HG02759 (cell line): ENCODE measurements at regions not wholly inside any gene's neighbourhood (a gene's known extent, or its start where the extent isn't known, plus 50 kb on each side); places are given as distances from the start of the nearest gene placed in this dataset.
A peak's percentile ranks its signal among the peaks of the same experiment; 100 is the strongest.
"Not testable (repeated sequence)": the region's sequence is repeated elsewhere in the genome, so short reads cannot be mapped to it uniquely, and the experiment has no call there.

ENCODE experiments used
- ATAC-seq: cut with Tn5 transposase; IDR thresholded peaks from one replicate; pipeline ENCODE4 v1.9.1; 2021; ENCODE audit warnings: mild to moderate bottlenecking, moderate library complexity; ENCODE audit not compliant: unreplicated experiment

DNA sequence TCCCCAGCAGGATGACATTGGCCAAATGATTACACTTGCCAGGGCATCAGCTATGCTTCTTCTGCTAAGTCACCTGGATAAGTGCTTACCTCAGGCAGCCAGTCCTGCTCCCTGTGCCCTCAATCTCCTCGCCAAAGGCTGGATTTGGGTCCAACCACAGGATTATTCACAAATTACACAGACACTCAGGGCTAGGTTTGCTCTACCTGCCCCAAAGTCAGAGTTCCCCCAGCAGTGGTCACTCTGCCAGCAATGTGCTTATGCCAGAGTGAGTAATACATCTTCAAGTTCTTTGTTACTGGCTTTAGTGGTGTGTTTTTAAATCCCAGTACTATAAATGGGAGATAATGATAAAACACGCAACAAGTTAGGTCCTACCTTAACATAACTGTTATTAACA is 189.7 kb upstream of the SEMA3D start:
- ATAC-seq, result no peak

DNA sequence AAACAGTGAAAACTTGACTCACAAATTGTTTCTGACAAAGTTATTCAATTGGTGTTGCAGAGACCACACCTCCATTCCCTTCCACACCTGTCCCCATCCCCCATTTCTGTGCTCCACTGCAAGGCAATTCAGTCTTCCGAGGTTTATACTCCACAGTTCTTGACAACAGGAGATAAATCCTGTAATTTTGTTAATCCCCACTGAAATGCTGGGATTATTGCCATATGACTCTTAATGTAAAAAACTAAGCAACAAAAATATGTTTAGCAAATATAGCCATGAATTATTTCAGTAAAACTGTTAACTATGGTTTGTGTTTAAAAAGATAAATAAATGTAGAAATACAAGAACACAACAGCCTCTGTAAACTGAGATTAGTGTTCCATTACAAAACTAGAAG is 170.1 kb upstream of the SEMA3D start:
- ATAC-seq, result no peak

DNA sequence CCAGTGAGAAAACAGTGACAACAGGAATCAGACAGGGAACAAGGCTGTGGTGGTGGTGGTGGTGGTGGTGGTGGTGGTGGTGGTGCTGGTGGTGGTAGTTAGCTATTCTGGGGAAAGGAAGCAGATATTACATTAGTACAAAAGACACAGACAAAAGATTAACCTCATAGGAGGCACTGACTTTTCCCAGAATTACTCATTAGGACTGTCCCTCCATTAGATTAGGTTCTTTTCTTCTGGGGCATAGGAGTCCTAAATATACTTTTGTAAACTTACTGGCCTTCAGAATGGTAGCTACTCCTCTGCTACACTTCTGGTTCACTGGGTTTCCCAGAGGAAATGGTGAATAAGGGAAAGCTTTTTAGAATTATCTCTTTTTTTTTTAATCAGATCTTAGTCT is 156.6 kb upstream of the SEMA3D start:
- peak; percentile 87 for ATAC-seq

DNA sequence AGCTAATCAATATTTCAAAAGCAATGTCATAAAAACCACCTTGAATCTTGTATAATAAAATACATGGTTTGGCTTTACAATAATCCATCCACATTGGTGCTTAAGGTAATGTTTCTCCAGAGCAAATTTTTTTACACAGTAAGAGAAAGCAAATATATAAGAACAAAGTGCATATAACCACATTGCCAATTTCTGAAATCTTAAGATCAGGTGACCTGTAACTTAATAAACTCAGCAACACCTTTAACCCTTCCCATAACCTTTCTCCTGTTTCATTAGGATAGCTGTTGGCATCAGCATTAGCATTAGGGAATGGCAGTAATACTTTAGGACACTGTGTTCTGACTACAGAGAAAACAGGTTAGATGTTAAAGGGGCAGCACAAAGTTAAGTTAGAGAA is 155.9 kb upstream of the SEMA3D start:
- no peak for ATAC-seq

DNA sequence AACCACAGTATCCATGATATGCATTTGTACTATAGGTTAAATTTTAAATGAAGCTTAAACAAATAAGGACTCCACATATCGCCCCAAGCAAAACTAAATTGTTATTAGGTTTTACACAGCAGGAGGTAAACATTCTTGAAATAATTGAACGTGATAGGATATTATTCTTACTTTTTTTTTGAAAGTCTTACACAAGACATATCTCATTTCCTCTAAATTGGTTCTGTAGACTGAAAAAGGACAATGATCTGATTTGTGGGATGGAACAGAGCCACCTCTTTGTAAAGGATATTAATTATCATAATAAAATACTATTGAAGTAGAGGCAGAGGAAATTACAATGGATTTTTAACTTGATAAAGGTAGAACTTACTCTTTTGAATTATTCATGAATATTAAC is 155.1 kb upstream of the SEMA3D start:
- ATAC-seq, result no peak

DNA sequence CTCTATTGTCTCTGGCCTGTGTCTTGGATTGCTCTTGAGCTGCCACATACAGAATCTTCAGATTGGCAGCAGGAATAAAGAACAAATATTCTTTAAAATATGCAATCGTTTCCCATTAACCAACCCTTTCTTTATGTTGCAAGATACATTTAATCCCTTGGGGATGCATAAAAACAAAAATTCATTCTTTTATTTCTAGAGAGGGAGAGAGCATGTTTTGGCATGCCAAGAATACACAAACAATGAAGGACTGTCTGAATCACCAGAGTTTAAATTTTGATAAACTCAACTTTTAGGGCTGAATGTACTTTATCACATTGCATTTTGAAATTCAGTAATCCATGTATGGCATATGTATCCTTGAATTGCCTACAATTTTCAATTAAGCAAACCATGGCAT is 154.3 kb upstream of the SEMA3D start:
- ATAC-seq, result no peak

DNA sequence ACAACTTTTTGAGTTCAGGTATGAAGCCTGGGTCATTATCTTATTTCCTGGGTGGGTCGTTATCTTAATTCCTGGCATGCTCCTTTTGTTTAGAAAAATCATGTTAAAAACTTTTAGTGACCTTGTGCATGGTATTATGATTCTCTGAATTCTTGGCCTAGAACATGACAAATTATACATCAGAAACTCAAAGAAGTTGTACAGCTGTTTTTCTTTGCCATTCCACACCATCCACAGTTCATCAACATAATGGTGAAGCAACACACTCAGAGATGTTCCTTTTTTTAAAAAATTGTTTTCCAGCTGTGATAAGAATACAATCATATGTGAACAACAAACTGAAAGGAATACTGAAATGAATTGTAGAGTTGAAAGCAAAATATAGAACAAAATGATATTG is 149.2 kb upstream of the SEMA3D start:
- ATAC-seq, result no peak

DNA sequence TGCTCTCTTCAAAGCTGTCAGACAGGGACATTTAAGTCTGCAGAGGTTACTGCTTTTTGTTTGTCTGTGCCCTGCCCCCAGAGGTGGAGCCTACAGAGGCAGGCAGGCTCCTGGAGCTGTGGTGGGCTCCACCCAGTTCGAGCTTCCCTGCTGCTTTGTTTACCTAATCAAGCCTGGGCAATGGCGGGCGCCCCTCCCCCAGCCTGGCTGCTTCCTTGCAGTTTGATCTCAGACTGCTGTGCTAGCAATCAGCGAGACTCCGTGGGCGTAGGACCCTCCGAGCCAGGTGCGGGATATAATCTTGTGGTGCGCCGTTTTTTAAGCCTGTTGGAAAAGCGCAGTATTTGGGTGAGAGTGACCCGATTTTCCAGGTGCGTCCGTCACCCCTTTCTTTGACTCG is 148.3 kb upstream of the SEMA3D start:
- not testable (repeated sequence) for ATAC-seq

DNA sequence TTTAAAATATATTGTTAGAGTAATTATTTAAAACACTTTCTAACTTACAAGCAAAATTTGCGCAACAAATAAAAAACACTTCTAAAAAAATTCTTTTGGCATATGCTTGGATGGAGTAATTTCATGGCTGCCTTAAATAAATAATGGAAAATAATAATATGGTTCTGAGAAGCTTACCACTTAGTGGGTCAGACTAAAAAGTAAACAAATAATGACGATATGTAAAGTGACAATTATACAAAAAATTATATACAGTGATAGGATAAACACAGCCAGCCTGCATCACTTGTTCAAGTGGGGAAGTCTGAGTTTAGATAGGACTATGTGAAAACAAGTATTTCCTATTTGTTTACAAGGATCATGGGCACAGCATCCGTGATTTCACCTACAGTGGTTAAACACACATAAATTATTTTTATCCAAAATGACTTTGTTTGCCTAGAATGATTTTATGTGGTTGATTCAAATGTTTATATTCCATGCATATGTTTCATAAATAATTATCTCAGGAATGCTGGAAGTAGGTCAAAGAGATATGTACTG is 141.7 kb upstream of the SEMA3D start:
- ATAC-seq, result no peak

DNA sequence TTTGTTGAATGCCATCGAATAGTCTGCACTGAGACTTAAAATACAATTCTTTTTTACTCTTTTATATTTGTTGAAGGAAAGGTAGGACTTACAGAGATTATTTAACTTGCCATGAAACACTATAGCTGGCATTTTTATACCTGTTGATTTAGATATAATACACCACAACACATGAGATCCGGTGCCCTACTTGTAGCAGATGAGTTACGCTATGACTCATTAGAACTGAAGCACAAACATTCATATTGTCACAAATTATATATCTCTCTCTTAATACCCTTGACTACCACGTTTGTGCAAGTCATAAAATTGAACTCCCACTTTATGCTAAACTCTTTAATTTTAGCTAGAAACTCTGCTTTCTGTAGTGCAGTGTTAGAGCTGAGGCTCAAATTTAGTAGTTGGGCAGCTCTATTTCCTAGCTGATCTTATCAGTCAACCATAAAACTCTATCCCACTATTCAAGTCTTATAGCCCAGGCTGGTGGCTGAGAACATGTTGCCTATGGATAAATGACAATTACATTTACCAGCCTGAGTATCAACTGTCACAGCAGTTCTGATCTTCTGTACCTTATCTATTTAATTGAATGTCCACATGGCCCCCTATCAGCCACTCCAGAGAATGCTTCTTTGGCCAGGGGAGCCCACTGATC is 137.4 kb upstream of the SEMA3D start:
- no peak for ATAC-seq

DNA sequence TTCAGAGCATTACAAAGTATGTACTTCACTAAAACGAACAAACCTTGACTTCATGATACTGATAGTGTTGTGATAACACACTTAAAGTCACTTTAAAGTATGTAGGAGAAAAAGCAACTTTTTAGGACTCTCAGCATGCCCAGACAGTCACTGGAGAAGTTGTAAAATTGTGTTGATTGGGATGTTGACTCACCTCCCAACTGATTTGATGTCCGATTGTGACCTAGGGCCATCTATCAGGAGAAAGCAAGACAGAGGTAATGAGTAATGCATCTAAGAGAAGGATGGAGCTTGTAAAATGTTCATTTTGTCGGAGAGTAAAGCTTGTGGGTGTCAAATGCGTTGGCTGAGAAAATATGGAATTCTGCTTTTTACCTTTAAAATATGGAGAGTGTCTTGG is 135.4 kb upstream of the SEMA3D start:
- ATAC-seq, result no peak

DNA sequence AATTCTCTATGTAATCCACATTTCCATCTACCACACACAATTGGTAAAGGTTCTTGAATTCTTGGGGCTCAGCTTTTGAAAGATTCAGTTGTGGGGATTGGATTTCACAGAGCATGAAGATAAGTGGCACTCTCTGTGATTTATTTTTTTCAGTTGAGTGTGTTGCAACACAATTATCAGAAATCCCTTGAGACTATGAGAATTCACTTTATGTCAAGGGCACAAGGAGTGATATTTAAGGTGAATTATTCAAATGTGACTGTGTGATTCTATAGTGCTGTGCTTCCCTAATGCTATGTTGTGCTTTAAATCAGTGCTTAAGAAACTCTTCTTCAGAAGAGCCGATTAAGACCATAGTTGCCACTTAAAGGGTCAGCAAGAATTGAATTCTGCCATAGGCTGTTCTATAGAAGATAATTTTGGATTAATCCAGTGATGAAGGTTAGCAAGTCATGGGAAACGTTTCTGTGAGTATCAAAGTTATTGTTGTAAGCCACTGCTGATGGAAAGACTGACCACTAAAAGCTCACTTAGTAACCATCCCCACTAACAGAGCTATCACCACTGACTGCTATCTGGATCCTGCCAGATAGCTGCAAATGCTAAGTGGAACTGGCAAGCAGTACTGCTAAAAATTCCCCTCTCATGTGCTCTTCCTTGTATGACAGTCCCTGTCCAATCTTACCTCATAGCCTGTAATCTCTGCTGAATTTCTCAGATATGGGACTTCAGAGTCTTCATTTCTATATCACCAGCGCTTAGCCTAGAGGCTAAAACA is 134.0 kb upstream of the SEMA3D start:
- no peak for ATAC-seq

DNA sequence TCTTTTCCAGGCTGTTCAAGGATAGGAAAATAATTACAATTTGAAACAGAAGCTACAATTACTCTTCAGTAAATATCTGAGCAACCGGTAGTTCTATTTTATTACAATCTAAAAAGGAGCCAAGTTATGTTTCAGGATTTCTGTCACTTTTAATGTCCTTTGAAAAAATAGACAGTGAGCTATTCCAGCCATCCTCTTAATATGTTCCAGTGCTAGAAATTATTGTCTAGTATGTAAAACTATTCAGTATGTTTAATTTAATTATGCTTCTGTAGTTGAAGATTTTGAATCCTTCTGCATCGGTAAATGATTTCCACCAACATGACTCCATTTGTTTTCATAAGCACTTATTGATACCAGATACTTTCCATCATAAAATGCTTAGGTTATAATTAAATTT is 129.6 kb upstream of the SEMA3D start:
- ATAC-seq, result no peak

DNA sequence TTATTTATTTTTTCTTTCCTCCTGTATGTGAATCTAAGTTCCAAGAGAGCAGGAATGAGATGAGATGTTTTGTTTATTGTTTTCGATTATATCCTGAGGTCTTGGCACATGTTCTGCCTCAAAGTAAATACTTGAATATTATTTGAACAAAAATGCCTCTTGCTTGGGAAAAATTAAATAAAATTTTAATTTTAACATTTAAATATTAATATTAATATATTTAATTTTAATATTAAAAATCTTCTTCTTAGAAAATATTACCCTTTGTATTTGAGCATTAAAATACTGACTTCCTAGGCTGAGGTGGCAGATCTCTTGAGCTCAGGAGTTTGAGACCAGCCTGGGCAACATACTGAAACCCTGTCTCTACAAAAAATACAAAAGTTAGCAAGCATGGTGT is 123.4 kb upstream of the SEMA3D start:
- ATAC-seq, result no peak

DNA sequence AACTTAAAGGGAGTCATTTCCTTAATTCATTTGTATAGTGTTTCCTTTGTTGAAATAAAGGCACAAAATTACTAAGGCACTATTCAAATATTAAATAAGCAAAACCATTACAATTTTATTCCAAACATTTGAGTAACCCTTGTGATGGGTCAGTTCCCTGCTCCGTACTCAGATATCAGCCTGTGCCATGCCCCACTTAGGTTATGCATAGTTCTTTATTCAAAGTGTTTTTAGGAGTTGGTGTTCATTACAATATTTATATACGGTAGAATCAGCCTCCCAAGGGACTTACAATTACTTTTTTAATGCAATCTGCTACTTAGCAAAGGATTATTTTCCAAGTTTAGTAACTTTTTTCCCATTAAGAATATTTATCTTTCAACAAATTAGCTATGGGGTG is 119.3 kb upstream of the SEMA3D start:
- ATAC-seq, result no peak

DNA sequence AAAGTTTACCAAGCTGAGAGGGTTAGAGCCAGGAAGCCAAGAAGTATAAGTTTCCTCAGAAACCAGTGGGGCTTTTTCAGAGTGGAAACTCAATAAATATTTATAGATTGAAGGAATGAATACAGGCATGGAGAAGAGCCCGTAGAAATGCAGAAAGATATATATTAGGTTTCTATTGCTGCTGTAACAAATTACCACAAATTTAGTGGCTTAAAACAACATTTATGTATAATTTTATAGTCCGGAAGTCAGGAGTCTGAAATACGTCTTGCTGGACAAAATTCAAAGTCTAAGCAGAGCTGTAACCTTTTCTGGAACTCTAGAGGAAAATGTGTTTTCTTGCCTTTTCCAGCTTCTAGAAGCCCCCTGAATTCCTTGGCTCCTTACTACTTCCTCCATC is 107.3 kb upstream of the SEMA3D start:
- ATAC-seq, result no peak

DNA sequence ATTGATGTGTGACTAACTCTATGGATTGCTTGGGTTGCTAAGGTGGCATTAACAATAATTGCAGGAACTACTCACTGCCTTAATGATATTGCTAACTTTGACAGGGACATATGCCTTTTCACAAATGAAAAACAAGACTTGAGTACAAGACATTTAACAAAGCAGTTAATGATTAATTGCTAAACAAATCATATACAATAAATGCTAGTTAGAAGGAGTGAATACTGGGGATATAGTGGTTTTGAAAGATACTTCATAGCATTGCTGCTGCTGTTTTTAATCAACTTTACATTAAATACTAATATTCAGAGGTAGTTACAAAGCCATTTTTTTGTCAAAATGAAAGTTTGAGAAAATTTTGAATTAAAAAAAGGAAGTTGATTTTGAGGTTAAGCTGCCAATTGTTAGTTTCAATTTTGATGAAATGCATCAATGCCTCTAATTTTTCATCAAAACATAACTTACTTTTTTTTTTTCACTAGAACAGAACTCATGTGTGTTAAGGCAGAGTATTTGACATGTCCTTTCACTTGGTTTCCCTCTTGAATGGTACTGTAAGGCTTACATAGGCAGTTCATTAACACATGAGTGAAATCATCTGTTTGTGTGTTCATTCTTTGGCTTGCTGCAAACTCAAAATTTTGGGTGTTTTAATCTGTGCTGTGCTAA is 106.2 kb upstream of the SEMA3D start:
- ATAC-seq, result peak; percentile 61

DNA sequence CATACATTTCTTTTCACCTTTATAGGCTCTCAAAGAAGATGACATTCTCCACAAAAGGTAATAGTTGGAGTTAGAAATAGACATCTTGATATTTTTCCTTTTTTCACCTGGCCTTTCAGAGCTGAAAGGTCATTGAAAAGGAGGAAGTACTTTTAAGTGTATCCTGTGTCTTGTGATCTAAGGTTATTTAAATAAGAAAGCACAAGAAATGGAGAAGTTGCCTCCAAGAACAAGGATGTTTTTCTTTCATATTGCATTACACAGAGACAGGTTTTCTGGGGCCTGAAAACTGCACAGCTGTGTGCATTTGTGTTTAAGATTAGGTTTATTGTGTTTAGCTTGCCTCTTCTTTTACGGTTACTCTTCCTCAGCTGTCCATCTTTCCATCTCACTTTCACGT is 103.4 kb upstream of the SEMA3D start:
- peak; percentile 34 for ATAC-seq

DNA sequence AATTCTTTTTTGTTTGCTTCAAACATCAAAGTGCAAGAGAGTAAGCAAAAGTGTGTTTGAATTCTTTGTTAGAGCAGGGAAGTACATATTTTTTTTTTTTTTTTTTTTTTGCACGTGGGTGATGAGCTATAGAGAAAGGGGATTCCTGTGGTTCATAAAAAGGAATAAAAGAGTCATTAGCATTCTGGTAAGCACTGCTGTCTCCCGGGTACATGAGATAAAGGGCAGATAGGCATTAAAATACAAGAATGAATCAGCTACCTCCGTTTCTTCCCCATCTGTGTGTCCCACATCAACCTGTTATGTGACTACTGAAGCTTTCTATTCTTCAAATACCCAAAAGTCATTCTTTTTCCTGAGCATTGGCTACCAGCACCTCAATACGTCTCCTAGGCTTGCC is 102.4 kb upstream of the SEMA3D start:
- peak; percentile 48 for ATAC-seq

DNA sequence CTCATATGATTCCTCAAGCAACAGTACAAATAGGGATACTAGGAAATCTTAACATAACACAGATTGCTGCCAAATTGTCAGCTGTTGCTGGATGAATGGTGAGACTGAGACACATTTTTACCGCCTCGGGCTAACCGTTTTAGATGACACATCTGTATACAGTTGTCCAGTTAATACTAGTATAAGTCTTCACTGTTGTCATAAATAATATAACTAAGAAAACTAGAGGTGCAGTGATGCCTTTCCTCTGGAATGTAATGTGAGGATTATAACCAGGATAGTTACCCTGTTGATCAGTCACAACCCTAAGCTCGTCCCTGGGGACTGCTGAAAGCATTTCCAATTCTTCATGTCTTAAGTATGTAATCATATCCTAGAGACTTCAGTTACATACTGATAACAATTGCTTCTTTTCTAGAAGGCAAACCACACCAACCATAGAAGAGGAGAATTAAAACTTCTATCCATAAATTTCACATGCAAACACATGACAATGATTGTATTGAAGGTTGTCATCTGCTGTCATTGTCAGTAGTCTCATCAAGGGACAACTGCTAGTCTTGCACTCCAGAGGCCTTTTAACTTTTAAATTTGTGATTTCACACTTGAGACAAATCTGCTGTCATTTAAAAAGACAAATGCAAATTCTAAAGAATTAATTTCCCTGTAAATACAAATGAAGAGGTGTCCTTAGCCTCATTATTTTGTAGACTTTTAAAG is 100.4 kb upstream of the SEMA3D start:
- no peak for ATAC-seq

DNA sequence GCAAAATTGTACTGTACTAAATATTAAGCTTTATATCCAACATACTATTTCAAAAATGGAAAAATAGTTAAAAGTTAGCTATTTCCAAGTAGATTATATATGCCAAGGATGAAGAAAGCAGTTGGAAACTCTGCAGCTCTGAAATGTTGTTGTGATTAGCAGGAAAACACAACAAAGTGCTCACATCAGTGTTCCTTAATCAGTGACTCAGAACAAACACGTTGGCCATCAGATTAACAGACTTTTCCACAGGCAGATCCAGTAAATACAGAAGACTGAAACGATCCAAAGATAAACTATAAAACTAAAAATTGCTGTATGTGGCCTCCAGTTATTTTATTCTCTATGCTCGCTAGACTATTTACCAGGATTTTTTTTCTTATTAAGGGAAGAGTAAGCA is 99.6 kb upstream of the SEMA3D start:
- no peak for ATAC-seq
